Endothelial cell of umbilical vein (primary cell): ENCODE measurements at regions not wholly inside any gene's neighbourhood (a gene's known extent, or its start where the extent isn't known, plus 50 kb on each side); places are given as distances from the start of the nearest gene placed in this dataset.

Source experiments
- BruUV-seq: library from RNA; stranded (reverse); fragments of 400-500 nt; replicated peaks from 2 replicates; lab custom pipeline; 2021; lab: Mats Ljungman, UMichigan
- CTCF ChIA-PET: fragments of 300-600, 350-600 bp; sonication (Branson Sonifier 250); formaldehyde crosslinking; loops from one replicate; lab custom pipeline; 2021; ENCODE audit warnings: antibody characterized with exemption, inconsistent platforms; lab: Charles Lee
- POLR2A ChIA-PET: fragments of 300-600, 350-600 bp; sonication (Branson Sonifier 250); formaldehyde crosslinking; loops from one replicate; lab custom pipeline; 2021; ENCODE audit warnings: antibody characterized with exemption, inconsistent platforms; lab: Charles Lee
- DNase-seq: peaks from one replicate; pipeline ENCODE4 v3.0.0-alpha.2; 2011; ENCODE audit warnings: low read depth, low spot score
- FAIRE-seq: peaks from 2 replicates; lab custom pipeline; 2011; peaks lifted over from hg19 to GRCh38; lab: Jason Lieb, UNC
- H2AFZ ChIP-seq: 2 replicates; pipeline ENCODE4 v1.6.0; 2012; ENCODE audit warnings: low read depth, low read length, control low read depth, inconsistent platforms
- H3K27ac ChIP-seq: 2 replicates; pipeline ENCODE4 v1.5.1; 2011; ENCODE audit warnings: low read depth, mild to moderate bottlenecking, control low read depth, low read length, moderate library complexity; ENCODE audit not compliant: insufficient read depth
- H3K27me3 ChIP-seq, 2 experiments: 2 replicates each; pipeline versions ENCODE4 v1.6.0 to v1.6.1; 2011; ENCODE audit warnings: low read length in 2 of 2, mixed read lengths in 1 of 2; ENCODE audit not compliant: control insufficient read depth in 2 of 2, insufficient read depth in 2 of 2
- H3K36me3 ChIP-seq, 2 experiments: 2 replicates in 1 of 2; 3 replicates in 1 of 2; pipeline ENCODE4 v1.5.1; 2011; ENCODE audit warnings: low read length in 2 of 2, mild to moderate bottlenecking in 1 of 2, moderate library complexity in 1 of 2; ENCODE audit not compliant: control insufficient read depth in 2 of 2, insufficient read depth in 2 of 2; ENCODE audit errors: extremely low read depth in 1 of 2
- H3K4me1 ChIP-seq: 3 replicates; pipeline ENCODE4 v1.5.1; 2011; ENCODE audit warnings: mild to moderate bottlenecking, low read length; ENCODE audit not compliant: control insufficient read depth, insufficient read depth; ENCODE audit errors: extremely low read depth
- H3K4me2 ChIP-seq: 2 replicates; pipeline ENCODE4 v1.6.1; 2011; ENCODE audit warnings: low read length, control low read depth, mixed read lengths; ENCODE audit not compliant: insufficient read depth
- H3K4me3 ChIP-seq, 3 experiments: fragments of 200-600 bp in 1 of 3; sonication (generic), shearing (Covaris generic) in 1 of 3; replicated peaks in 1 of 3; 2 replicates each; pipeline ENCODE4 v1.5.1; 2011 to 2016; ENCODE audit warnings: control low read depth in 3 of 3, low read length in 3 of 3, mild to moderate bottlenecking in 2 of 3, inconsistent platforms in 1 of 3, low read depth in 1 of 3, moderate library complexity in 1 of 3; ENCODE audit not compliant: insufficient read depth in 1 of 3
- H3K79me2 ChIP-seq: 2 replicates; pipeline ENCODE4 v1.6.0; 2012; ENCODE audit warnings: low read length, inconsistent platforms; ENCODE audit not compliant: control insufficient read depth, insufficient read depth
- H3K9ac ChIP-seq: replicated peaks from 2 replicates; pipeline ENCODE3; 2011; ENCODE audit warnings: low read length, control low read depth; ENCODE audit not compliant: insufficient read depth; ENCODE audit errors: extremely low read depth
- H3K9me1 ChIP-seq: replicated peaks from 3 replicates; pipeline ENCODE4 v1.6.0; 2011; ENCODE audit warnings: mild to moderate bottlenecking, low read length; ENCODE audit not compliant: control insufficient read depth, insufficient read depth; ENCODE audit errors: extremely low read depth
- H3K9me3 ChIP-seq: replicated peaks from 2 replicates; pipeline ENCODE4 v1.5.1; 2012; ENCODE audit warnings: low read length, inconsistent platforms; ENCODE audit not compliant: control insufficient read depth, insufficient read depth
- H4K20me1 ChIP-seq: replicated peaks from 2 replicates; pipeline ENCODE3; 2011; ENCODE audit warnings: mild to moderate bottlenecking, low read length; ENCODE audit not compliant: control insufficient read depth, insufficient read depth; ENCODE audit errors: extremely low read depth
- CTCF ChIP-seq, 2 donors: IDR thresholded peaks; 1 replicate in 1 of 2; 2 replicates in 1 of 2; pipeline ENCODE4 v1.5.1; 2011; ENCODE audit warnings: low read length in 2 of 2, mild to moderate bottlenecking in 2 of 2, moderate library complexity in 2 of 2, control low read depth in 1 of 2, inconsistent platforms in 1 of 2, low read depth in 1 of 2; ENCODE audit not compliant: insufficient read depth in 1 of 2; ENCODE audit errors: extremely low read depth in 1 of 2
- EZH2 ChIP-seq: IDR thresholded peaks from 2 replicates; pipeline ENCODE4 v1.6.1; 2012; ENCODE audit warnings: borderline replicate concordance, low read depth, mild to moderate bottlenecking, moderate library complexity, low read length, inconsistent platforms; ENCODE audit not compliant: severe bottlenecking
- FOS ChIP-seq: IDR thresholded peaks from 2 replicates; pipeline ENCODE4 v1.6.1; 2011; ENCODE audit warnings: mild to moderate bottlenecking, low read length, moderate library complexity, borderline replicate concordance; ENCODE audit not compliant: insufficient read depth
- GATA2 ChIP-seq: IDR thresholded peaks from 2 replicates; pipeline ENCODE4 v1.7.0; 2011; ENCODE audit warnings: low read depth, mild to moderate bottlenecking, moderate library complexity, mixed read lengths, low read length; ENCODE audit not compliant: insufficient read length, insufficient read depth
- JUN ChIP-seq: IDR thresholded peaks from 2 replicates; pipeline ENCODE4 v1.6.1; 2011; ENCODE audit warnings: borderline replicate concordance, low read depth; ENCODE audit not compliant: insufficient read length, insufficient read depth
- MAX ChIP-seq: IDR thresholded peaks from 2 replicates; pipeline ENCODE4 v1.6.1; 2011; ENCODE audit not compliant: insufficient read depth, insufficient read length
- MYC ChIP-seq: IDR thresholded peaks from one replicate; pipeline ENCODE4 v1.6.1; 2011; ENCODE audit warnings: mild to moderate bottlenecking, low read depth, low read length
- POLR2A ChIP-seq: IDR thresholded peaks from 2 replicates; pipeline ENCODE4 v1.6.1; 2012; ENCODE audit warnings: low read depth, mild to moderate bottlenecking, control low read depth, low read length
- POLR2AphosphoS5 ChIP-seq: IDR thresholded peaks from 2 replicates; pipeline ENCODE4 v1.6.1; 2012; ENCODE audit warnings: low read depth, mild to moderate bottlenecking, control low read depth, low read length, moderate library complexity; ENCODE audit not compliant: insufficient read depth
- dilution Hi-C: fragments of 300-500 bp; cut with MboI; formaldehyde crosslinking; loops from one replicate; pipeline ENCODE4 v1.15.0; 2019; ENCODE audit warnings: low sequenced_read_pairs; ENCODE audit not compliant: extremely low pct_ligation_motif_present
- intact Hi-C: fragments of 100-400 bp; cut with micrococcal nuclease; formaldehyde crosslinking; loops from one replicate; pipeline ENCODE4 v1.10.0; 2022

DNA sequence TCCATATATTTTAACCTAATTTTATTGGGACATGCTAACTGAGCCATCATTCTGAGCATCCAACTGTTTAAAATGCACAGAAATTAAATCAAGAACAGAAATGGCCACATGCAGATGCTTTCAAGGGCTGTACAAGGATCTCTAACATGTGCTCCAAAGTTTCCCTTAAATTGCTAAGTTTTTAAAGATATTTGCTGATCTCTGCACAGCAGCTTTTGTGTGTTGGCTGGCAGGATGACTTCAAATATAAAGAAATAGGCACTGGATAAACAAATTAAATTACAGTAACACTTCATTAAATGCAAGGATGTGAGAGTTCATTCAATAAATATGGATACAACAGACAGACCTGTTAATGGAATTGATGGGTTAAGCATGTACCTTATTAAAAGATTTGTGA lies 148.0 kb upstream of the MEOX2 start:
- Histone ChIP-seq H3K9me1 (no peaks in the 10 kb centered on the region), H3K9ac (no peak overlapping the region), H3K36me3 (no peaks in the 10 kb centered on the region), H3K27me3 (no peaks in the 10 kb centered on the region), H2AFZ (no peak overlapping the region), H4K20me1 (no peaks in the 10 kb centered on the region), H3K79me2 (no peaks in the 10 kb centered on the region), H3K4me1 (peaks cover 8% of the 10 kb centered on the region), H3K4me3 (no peak overlapping the region), H3K27ac (no peak overlapping the region), H3K9me3 (no peaks in the 10 kb centered on the region), H3K4me2 (no peak overlapping the region)
- ChIA-PET POLR2A (no interaction called here), CTCF (no interaction called here)
- dilution Hi-C loops (no loop called here), intact Hi-C loops (no loop called here)
- FAIRE-seq (no peak), DNase-seq (no peak)
- TF ChIP-seq CTCF (IDR thresholded peaks at IDR 0.05; ENCODE audit: extremely low read depth in 1 of 2, insufficient read depth in 1 of 2, low read depth in 1 of 2, low read length in 2 of 2) (no peak), POLR2A (no peak), POLR2AphosphoS5 (no peak)
- no TSS peak for BruUV-seq

DNA sequence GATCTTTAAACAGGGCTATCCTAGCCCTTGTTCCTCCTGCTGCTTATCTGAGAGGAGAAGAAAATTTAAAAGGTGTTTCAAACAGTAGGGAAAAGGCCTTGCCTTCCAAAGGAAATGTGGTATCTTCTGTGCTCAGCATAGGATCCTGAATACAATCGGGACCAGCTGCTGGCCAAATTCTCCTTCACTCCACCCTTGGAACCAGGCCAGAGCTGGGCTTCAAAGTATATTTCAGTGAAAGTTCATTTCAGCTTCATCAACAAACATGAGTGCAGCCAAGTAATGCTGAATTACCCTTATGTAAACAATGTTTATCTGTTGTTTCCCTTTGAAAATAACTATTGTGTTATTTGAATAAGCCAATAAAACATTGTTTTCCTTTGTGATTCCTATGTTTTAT lies 146.5 kb upstream of the MEOX2 start:
- Histone ChIP-seq H3K4me2 (no peak overlapping the region), H3K9ac (no peak overlapping the region), H3K27me3 (no peaks in the 10 kb centered on the region), H3K4me3 (no peak overlapping the region), H3K27ac (no peak overlapping the region), H3K36me3 (no peaks in the 10 kb centered on the region), H4K20me1 (no peaks in the 10 kb centered on the region), H2AFZ (no peak overlapping the region), H3K9me1 (no peaks in the 10 kb centered on the region), H3K9me3 (no peaks in the 10 kb centered on the region), H3K4me1 (no peaks in the 10 kb centered on the region), H3K79me2 (no peaks in the 10 kb centered on the region)
- dilution Hi-C loops (no loop called here), intact Hi-C loops (no loop called here)
- peak; percentile 73 for FAIRE-seq
- no TSS peak for BruUV-seq
- ChIA-PET CTCF (interaction anchor here (0.6 to 2.3 kb wide), 2 partner anchors 11 to 34 kb away, joined by 3 to 6 read pairs; no protein-coding TSS in a partner anchor), POLR2A (no interaction called here)
- TF ChIP-seq GATA2 = no peak
- TF ChIP-seq JUN = no peak
- no peak for TF ChIP-seq FOS
- TF ChIP-seq POLR2A = no peak
- no peak for TF ChIP-seq EZH2
- TF ChIP-seq MYC = no peak
- no peak for TF ChIP-seq MAX
- TF ChIP-seq POLR2AphosphoS5 = no peak
- peak; percentile 63 for DNase-seq
